HepG2 (cell line): ENCODE measurements at regions not wholly inside any gene's neighbourhood (a gene's known extent, or its start where the extent isn't known, plus 50 kb on each side); places are given as distances from the start of the nearest gene placed in this dataset.

Source experiments
- CEBPB ChIP-seq: IDR thresholded peaks from 2 replicates; pipeline ENCODE4 v1.6.1; 2011; ENCODE audit warnings: low read depth, low read length, improper control_type of control experiment, borderline replicate concordance
- CTCF ChIP-seq: sonication (generic); formaldehyde crosslinking; IDR thresholded peaks from 2 replicates; pipeline ENCODE4 v1.5.0; 2020; ENCODE audit warnings: mild to moderate bottlenecking, missing genetic modification reagents, moderate library complexity
- FOXK2 ChIP-seq: fragments of 450-650 bp; IDR thresholded peaks from 2 replicates; pipeline ENCODE4 v1.6.1; 2016
- MAF1 ChIP-seq: sonication (generic); formaldehyde crosslinking; IDR thresholded peaks from 2 replicates; pipeline ENCODE4 v1.5.0; 2020; ENCODE audit warnings: missing genetic modification reagents, borderline replicate concordance
- MAFF ChIP-seq: IDR thresholded peaks from 2 replicates; pipeline ENCODE4 v1.6.1; 2011; ENCODE audit warnings: low read depth, low read length, improper control_type of control experiment
- NBN ChIP-seq: fragments of 450-650 bp; conservative IDR thresholded peaks from 2 replicates; pipeline ENCODE4 v1.6.1; 2017
- NCOR1 ChIP-seq: fragments of 200-600 bp; sonication (generic); IDR thresholded peaks from 2 replicates; pipeline ENCODE4 v1.7.0; 2017; ENCODE audit warnings: antibody characterized with exemption, low read length, borderline replicate concordance
- NR2F6 ChIP-seq, 2 experiments: IDR thresholded peaks; 2 replicates each; pipeline ENCODE4 v1.6.1; 2016; ENCODE audit warnings: antibody characterized with exemption in 1 of 2, mild to moderate bottlenecking in 1 of 2
- POLR2A ChIP-seq, 2 experiments: IDR thresholded peaks; 2 replicates each; pipeline ENCODE4 v1.6.1; 2011; ENCODE audit warnings: low read depth in 2 of 2, low read length in 2 of 2, mild to moderate bottlenecking in 1 of 2, moderate library complexity in 1 of 2; ENCODE audit not compliant: insufficient read depth in 1 of 2
- POLR2AphosphoS5 ChIP-seq: IDR thresholded peaks from 2 replicates; pipeline ENCODE4 v1.6.1; 2012; ENCODE audit warnings: low read depth, low read length
- STAG1 ChIP-seq: sonication (generic); formaldehyde crosslinking; IDR thresholded peaks from 2 replicates; pipeline ENCODE4 v1.4.0; 2020; ENCODE audit warnings: missing genetic modification reagents
- USF2 ChIP-seq, 2 experiments: sonication (generic) in 1 of 2; formaldehyde crosslinking in 1 of 2; IDR thresholded peaks; 2 replicates each; pipeline versions ENCODE4 v1.5.1 to v1.6.1; 2011 to 2020; ENCODE audit warnings: borderline replicate concordance in 1 of 2, low read depth in 1 of 2, low read length in 1 of 2, mild to moderate bottlenecking in 1 of 2, missing genetic modification reagents in 1 of 2, moderate library complexity in 1 of 2
- ZBTB42 ChIP-seq: sonication (generic); formaldehyde crosslinking; IDR thresholded peaks from 2 replicates; pipeline ENCODE4 v1.5.0; 2020; ENCODE audit warnings: mild to moderate bottlenecking, missing genetic modification reagents

GRCh38 chr3:117193390-117193789 is 483.8 kb downstream of the TUSC7 start:
- no peak for TF ChIP-seq MAF1 (CRISPR knock-in tag)
- no peak for TF ChIP-seq NCOR1
- TF ChIP-seq STAG1 (CRISPR knock-in tag) = no peak
- TF ChIP-seq MAFF = no peak
- no peak for TF ChIP-seq NR2F6 (IDR thresholded peaks at IDR 0.05)
- TF ChIP-seq NR2F6 (CRISPR knock-in tag; IDR thresholded peaks at IDR 0.05) = no peak
- no peak for TF ChIP-seq CTCF
- no peak for TF ChIP-seq USF2 (IDR thresholded peaks at IDR 0.05; ENCODE audit: low read depth, low read length)
- no peak for TF ChIP-seq USF2 (CRISPR knock-in tag; IDR thresholded peaks at IDR 0.05; ENCODE audit: borderline replicate concordance)
- TF ChIP-seq NBN = no peak
- no peak for TF ChIP-seq CEBPB
- no peak for TF ChIP-seq POLR2AphosphoS5
- TF ChIP-seq FOXK2 = no peak
- TF ChIP-seq ZBTB42 (CRISPR knock-in tag) = no peak
- TF ChIP-seq POLR2A (IDR thresholded peaks at IDR 0.05; ENCODE audit: insufficient read depth in 1 of 2, low read depth in 2 of 2, low read length in 2 of 2) = no peak
